GM21723 (cell line): ENCODE measurements at regions not wholly inside any gene's neighbourhood (a gene's known extent, or its start where the extent isn't known, plus 50 kb on each side); places are given as distances from the start of the nearest gene placed in this dataset.

ENCODE experiments used
- ATAC-seq: cut with Tn5 transposase; IDR thresholded peaks from one replicate; pipeline ENCODE4 v1.9.1; 2021; ENCODE audit warnings: mild to moderate bottlenecking, moderate library complexity; ENCODE audit not compliant: unreplicated experiment

DNA sequence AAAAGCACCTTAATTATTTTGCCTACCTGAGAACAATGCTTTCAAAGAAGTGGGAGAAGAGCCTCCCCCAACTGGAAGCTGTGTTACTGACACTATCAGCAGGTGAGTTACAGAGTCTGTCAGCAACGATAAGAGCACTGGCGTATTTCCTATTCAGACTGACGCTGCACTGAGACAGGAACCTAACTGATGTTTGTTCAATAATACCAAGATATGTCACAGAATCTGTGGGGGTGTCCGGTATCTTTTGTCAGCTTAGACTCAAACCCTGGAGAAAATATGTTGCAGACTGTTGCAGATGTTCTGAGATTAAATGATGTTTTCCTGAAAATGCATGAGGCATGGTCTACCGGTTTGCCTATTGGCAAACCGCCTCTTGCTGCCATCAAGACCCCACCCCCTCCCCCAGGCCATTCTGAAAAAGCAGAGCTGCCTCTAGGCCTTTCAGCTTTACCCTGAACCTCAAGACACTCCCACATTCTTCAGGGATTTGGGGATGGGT is 115.2 kb upstream of the KIT start:
- ATAC-seq = no peak

DNA sequence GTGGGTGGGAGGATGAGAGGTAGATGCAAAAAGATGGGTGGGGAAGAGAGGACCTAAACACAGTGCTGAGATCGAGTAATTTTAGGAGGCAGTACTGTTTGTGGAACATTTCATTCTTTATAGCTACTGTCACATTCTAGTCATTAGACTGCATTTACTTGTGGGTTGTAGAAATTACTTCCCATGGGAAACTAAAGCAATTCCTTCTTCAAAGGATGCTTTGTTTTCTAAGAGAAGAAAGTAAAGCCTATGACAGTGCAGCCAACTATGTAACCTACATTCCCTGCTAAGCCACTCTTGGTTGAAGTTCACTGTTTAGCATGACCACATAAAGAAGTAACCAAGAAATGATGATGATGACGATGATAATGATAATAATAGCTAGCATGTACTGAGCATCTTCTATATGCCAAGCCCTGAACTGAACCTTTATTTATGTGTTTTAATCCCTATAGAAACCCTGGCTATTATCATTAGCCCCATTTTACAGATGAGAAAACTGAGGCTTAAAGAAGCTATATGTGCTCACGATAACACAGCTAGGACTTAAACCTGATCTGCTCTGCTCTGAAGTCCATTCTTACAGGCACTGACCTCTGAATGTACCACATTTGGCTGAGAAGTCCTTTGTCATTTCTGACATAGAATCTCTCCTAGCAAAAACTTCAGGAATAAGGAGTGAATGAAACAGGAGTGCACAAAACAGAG is 114.5 kb upstream of the KIT start:
- ATAC-seq = no peak

DNA sequence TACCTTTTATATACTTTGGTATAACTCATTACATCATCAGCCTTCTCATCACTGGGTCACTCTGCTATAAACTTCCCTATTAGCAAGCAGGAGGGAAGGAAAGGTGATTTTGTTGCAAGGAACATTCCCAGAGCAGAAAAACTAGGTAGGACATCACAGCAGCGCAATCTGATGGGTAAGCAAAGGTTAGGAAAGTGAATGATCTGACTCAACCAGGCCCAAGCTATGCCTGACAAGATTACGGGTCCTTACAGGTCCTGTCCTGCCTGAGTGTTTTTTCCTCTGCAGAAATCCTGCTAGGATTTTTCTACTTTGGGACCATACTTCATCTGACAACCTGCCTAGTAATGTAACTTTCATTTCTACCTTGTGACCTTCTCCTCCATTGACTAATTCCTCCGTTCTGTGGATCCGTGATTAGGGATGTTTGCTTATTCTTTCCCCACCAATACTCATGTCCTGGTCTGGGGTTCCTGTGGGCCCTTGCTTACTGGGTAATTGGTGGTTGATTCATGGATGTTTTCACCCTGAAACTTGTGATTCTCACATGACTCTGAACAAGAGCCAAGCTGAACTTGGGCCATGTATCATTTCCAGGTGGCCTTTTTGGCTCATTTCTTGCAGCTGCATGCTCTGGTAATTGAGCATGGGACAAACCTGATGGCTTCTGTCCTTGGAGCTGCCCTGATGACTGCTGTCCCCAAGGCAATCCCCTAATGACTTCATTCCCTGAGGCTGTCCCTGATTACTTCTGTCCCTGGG is 111.9 kb upstream of the KIT start:
- ATAC-seq = no peak

DNA sequence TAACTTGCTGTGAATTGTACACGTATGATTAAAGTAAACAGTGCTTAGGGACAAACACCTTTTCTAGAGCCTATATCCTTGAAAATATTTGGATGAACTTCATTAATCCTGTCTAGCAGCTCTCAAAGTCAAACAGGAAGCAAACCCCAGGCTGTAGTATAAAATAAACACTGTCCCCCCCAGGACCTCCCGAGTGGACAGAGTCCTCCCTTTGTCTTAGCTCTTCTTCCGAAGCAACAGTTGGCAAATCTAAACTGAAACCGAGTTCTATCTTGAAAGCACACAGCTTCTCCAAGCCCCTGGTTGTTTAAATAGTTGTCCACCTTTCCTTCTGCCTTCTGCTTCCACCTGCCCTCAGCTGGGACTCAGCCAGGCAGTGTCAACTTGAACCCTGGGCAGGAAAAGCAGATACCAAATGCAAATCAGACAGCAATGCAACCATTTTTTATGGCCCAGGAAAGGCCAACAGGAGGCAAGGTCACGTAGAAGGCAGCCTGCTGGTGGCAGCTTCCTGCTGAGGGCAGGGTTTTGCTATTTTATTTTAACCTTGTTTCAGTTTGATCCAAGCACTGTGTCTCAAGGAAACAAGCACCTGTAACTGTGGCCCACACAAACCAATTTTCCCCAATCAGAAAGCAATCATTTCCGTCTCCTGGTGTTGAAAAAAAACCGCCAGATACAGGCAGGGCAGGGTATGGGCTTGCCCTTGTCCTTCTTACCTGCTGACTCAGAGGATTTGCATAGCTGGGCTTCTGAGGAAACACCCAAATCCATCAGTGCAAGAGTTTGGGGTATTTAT is 110.3 kb upstream of the KIT start:
- peak; percentile 82 for ATAC-seq

DNA sequence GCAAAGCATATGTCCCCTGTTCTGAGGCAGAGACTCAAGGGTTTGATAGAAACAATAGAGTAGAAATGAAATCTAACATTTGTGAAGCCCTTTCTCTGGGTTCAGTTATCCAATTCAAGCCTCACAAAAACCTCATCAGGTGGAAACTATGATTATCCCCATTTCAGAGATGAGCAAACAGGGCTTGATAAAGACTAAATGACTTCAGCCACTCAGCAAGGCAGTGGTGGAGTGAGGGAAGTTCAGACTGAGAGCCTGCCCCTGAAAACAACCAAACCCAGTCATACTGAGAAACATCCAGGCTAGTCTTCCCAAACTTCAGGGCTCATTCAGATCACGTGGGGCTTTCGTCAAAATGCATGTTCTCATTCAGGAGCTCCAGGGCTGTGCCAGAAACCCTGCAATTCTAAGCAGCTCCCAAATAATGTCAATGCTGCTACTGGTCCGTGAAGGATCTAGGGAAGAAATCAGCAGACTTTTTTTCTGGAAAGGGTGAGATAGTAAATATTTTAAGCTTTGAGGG is 109.6 kb upstream of the KIT start:
- peak; percentile 62 for ATAC-seq

DNA sequence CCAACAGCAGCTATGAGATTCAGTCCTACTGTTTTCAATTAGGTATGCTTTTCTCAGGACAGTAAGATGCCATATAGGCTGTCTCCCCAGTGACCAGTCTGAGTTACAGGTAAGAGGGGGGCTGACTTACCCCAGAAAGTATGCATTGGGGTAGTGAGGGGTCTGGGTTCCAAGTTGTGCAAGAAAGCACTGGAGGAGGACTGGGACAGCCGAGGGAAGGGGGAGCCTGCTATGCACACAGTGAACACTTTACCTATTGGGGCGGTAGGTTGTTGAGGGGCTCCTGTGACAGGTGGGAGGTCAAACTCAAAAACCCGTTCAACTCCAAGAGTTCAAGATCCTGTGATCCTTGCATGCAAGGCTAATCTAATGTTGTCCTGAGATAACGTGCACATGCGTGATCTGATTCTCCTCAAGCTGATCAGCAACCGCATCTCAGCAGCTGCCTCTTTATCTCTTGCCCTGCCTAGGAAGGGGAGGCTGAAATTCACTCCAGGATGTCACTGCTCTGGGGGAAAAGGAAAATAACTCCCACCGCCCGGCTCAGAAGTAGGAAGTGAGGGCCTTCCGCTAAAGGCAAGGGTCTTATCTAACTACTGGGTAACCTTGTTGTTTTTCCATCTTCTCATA is 108.8 kb upstream of the KIT start:
- no peak for ATAC-seq

DNA sequence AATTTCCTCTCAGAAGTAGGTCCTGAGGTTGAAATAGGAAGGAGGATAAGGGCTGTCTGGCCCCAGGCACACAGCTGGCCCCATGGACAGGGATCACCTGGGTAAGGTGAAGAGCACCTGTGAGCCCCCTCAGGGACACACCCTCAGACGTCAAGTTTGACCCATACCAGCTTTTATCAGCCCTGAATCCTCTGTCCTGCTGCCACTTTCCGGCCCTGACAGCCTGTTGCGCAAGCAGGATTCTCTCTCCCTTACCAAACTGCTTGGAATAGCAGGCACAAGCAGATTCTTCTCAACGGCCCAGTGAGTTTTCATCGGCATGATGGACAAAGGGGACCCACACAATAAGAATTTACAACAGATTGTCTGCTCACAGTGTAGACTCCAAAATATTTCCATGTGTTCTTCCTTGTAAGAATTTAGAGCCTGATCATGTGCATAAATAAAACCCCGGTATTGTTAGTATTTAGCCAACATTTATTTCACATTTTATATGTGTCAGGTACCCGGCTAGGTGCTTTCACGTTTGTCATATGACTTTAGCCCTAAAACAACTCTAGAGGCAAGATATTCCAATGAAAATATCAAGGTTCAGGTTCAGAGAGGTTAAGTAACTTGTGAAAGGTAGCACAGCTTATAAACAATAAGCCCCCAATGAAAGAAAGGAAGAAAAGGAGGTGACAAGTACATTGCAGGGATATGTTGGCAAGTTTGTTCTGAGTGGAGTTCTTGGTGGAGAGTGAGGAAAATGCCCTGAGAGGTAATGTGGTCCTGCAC is 107.2 kb upstream of the KIT start:
- no peak for ATAC-seq

DNA sequence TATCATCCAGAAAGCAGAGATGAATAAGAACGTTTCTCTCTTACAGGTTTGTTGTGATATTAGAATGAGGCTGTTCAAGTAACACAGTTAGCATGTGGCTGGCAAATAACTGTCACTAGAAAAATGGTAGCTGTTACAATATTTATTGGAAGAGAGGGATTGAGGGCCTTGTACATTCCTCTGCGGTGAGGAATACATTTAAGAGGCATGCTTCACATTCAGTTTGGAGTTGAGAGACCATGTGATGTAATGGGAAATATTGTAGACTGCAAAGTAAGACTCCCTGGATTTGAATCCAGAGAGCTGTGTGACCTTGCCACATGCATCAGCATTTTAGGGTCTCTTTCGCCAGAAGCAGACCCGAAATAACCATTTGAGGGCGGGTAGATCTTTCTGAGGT is 104.8 kb upstream of the KIT start:
- ATAC-seq = no peak

DNA sequence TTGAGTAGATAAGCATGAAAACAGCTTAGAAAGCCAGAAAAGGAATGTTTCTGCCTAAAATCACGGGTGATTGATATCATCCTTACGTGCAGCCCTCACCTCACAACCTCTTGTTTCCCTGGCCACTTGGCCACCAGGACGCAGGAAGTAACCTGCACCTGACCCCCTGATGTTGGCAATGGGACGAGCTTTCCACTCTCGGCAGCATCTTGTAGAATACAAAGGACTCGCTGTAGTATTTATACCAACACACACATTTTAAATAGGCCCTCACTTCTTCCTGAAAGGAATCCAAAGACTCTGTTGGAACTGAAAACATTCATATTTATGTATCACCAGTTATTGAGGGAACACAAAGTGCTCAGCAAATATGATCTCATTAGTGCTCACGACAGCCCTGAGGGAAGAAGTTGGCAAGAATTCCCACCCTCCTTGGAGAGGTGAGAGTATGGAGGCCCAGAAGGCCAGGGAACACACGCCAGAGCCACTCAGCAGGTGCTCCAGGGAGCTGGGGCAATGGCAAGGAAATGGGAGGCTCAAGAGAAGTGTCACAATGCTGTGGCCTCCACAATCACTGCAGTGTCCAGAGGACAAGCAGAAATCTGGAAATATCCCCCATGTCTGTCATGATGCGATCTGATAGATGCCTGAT is 103.3 kb upstream of the KIT start:
- no peak for ATAC-seq

DNA sequence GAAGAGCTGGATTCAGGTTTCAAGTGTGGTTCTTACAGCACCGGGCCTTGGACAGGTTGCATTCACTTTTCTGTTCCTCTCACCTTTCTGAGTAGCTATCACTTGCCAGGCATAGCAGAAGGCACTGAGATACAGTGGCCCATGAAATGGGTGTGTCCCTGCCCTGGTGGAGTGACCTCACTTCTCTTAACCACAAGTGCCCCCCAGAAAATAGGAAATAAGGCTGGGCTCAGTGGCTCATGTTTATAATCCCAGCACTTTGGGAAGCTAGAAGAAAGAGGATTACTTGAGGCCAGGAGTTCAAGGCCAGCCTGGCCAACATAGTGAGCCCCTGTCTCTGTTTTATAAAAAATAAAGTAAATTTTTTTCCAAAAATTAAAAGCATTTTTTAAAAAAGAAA is 101.7 kb upstream of the KIT start:
- ATAC-seq = no peak

DNA sequence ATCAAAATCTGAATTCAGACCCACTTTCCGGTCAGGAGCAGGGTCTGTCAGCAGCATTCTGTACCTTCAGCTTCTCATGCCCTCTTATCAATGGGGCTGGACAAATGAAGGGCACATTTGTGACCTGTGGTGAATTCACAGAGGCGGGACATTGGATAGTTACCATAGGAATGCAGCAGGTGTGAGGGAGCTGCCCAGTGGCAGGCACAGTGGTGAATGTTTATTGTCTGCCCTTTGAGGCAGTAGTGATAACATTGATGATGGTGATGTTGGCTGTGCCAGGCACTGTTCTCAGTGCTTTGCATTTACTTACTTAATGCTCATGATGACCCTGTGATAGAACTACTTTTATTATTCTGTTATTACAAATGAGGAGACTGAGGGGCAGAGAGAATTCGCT is 101.2 kb upstream of the KIT start:
- no peak for ATAC-seq

DNA sequence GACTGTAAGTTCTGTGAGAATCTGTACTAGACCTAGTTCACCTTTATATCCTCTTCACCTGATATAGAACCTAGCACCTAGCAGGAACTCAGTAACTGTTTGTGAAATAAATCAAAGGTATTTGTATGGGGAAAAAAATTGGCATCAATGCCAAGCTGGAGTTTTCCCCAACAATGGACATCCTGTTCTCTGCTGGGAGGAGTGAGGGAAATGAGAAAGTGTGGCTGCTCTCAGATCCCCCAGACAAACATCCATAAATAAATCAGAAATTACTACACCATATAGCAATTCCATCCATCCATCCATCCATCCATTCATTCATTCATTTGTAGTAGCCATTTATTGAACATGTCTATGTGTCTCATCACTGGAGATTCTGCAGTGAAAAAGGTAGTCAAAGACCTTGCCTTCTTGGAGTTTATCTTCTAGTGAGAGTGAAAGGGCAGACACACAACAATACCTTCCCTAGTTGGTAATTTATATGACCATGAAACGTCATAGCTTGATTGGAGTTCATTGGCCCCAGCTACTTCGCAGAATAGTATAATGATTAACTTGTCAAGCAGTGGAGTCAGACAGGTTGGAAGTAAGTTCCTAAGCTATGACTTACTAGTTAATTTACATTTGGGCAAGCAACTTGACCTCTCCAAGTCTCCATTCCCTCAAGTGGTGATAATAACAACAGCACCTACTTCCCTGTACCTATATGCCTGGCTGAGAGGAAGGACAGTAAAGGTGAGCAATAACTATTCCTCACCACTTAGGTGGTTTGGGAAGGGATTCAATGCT is 98.7 kb upstream of the KIT start:
- ATAC-seq = no peak

DNA sequence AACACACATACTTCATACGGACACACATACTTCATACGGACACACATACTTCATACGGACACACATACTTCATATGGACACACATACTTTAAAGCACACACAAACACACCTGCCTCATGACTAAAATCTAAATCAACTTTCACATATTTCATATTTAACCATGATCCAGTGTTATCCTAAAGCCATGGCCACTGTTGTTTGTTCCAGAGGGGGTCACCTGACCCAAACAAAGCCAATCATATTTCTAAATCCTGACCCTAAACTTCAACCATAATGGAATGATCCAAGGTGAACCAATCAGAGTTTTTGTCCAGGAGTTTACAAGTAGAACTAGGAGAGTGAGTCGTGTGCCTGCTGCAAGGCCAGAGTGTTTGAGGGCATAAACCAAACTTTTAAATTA is 97.2 kb upstream of the KIT start:
- ATAC-seq = no peak

DNA sequence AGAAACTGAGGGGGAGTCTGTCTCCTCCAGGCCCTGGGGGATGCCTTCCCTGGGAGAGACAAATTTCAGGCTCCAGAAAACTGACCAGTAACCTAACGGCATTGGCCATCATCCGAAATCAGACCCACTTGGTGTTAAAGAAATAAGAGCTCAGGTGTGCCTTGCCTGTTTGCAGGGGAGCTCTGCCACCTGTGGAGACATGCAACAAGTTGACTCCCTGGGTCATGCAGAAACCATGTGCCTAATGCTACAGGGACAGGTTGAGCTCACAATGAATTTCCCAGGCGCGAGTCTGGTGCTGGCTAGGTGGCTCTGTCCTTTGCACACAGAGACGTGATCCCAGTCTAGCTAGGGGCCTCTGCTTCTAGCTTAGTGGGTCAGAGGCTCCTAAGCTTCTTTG is 95.8 kb upstream of the KIT start:
- ATAC-seq = no peak

DNA sequence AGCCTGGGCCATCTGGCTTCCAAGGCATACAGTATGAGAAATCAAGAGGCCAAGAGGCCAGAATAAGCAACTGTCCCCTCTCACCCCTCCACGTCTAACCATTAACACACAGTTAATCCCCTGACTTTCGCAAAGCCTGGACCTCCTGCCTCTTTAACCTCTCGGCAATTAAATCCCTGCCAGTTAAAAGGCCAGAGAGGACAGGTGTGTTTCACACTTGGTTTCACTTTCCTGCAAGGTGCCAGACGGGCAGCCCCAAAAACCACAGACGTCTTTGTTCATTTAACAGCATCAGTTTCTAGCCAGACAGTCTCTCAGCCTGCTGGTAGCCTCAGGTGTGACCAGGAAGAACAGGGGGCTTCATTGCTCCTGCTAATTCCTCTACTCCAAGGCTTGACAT is 91.1 kb upstream of the KIT start:
- ATAC-seq = no peak

DNA sequence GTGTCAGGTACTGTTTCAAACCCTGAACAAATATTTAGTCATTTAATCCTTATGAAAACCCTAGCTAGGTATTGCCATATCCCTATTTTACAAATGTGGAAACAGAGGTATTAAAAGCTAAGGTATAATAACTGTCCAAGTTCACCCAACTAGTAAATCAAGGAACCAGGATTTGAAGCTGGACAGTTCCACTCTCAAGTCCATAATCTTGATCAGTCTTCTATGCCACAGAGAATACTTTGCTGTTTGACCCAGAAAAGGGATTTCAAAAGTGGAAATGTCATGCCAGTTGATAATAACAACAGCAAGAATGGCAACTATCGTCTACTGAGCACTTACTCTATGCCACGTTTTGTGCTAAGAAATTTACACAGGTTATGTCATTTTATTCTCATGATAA is 90.4 kb upstream of the KIT start:
- no peak for ATAC-seq

DNA sequence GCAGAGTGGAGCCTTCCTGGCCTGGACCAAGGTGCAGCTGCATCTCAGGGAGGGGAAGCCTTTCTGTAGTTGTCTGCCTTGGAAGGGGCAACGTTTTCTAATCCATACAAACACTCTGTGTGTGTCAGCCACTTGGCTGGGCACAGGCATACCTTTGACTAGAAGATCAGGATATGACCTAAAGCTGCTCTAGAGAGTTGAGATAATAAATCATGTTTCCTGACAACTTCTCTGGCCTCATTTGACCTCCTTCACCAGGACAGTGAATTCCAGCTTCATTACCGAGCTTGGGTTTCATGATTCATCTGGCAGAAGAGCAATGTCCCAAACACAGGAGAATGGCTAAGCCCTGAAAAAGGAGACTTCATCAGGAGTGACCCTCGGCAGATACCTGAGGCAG is 89.6 kb upstream of the KIT start:
- no peak for ATAC-seq

DNA sequence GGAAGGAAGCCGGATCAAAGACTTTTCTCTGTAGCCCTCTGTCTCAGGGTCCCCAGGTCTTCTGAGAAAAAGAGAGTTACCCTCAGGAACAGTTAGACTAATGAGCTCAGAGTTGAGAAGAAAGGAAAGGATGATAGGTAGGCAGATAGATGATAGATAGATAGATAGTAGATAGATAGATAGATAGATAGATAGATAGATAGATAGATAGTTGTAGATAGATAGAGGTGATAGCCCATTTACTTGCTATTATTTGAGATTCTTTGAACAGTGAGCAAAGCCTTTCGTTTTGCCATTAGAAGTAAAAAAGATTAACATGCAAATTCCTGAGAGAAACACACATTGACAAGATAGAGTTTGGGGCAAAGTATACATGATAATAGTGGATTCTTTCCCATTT is 86.9 kb upstream of the KIT start:
- ATAC-seq = no peak
